CD14-positive monocyte (primary cell): ENCODE measurements at regions not wholly inside any gene's neighbourhood (a gene's known extent, or its start where the extent isn't known, plus 50 kb on each side); places are given as distances from the start of the nearest gene placed in this dataset.

Source experiments
- DNase-seq, 3 donors: peaks; one replicate each; pipeline ENCODE4 v3.0.0-alpha.2; 2011 to 2022
- H2AFZ ChIP-seq: 2 replicates; pipeline ENCODE4 v1.6.0; 2012; ENCODE audit warnings: mild to moderate bottlenecking, low read depth, low read length, inconsistent platforms; ENCODE audit not compliant: insufficient read depth, poor library complexity, severe bottlenecking
- H3K27ac ChIP-seq, 2 donors: 1 replicate in 1 of 2; 2 replicates in 1 of 2; pipeline ENCODE4 v1.5.1; 2012 to 2013; ENCODE audit warnings: low read length in 2 of 2, control low read depth in 1 of 2, inconsistent platforms in 1 of 2, low read depth in 1 of 2, mild to moderate bottlenecking in 1 of 2
- H3K27me3 ChIP-seq, 2 donors: one replicate each; pipeline versions ENCODE4 v1.6.0 to v1.6.1; 2011 to 2013; ENCODE audit warnings: low read length in 2 of 2; ENCODE audit not compliant: control insufficient read depth in 2 of 2, insufficient read depth in 2 of 2
- H3K36me3 ChIP-seq, 2 donors: replicated peaks in 1 of 2; 1 replicate in 1 of 2; 2 replicates in 1 of 2; pipeline versions ENCODE4 v1.5.1 to v1.6.1; 2012 to 2013; ENCODE audit warnings: low read length in 2 of 2, control low read depth in 1 of 2, inconsistent platforms in 1 of 2, mild to moderate bottlenecking in 1 of 2; ENCODE audit not compliant: insufficient read depth in 2 of 2, control insufficient read depth in 1 of 2
- H3K4me1 ChIP-seq, 2 donors: 1 replicate in 1 of 2; 2 replicates in 1 of 2; pipeline versions ENCODE4 v1.5.1 to v1.6.1; 2012 to 2013; ENCODE audit warnings: low read length in 2 of 2, control low read depth in 1 of 2, inconsistent platforms in 1 of 2, mild to moderate bottlenecking in 1 of 2, moderate library complexity in 1 of 2; ENCODE audit not compliant: insufficient read depth in 2 of 2, control insufficient read depth in 1 of 2
- H3K4me2 ChIP-seq: replicated peaks from 2 replicates; pipeline ENCODE3; 2012; ENCODE audit warnings: low read length, moderate library complexity, mild to moderate bottlenecking; ENCODE audit not compliant: poor library complexity, severe bottlenecking; ENCODE audit errors: extremely low read depth
- H3K4me3 ChIP-seq, 3 experiments: fragments of 200-600 bp in 1 of 3; sonication (generic) in 1 of 3; replicated peaks in 1 of 3; 1 replicate in 2 of 3; 2 replicates in 1 of 3; pipeline ENCODE4 v1.5.1; 2011 to 2013; ENCODE audit warnings: low read length in 3 of 3, mild to moderate bottlenecking in 3 of 3, control low read depth in 2 of 3, low read depth in 2 of 3, inconsistent platforms in 1 of 3, moderate library complexity in 1 of 3
- H3K79me2 ChIP-seq: 2 replicates; pipeline ENCODE4 v1.6.0; 2012; ENCODE audit warnings: mild to moderate bottlenecking, control low read depth, inconsistent platforms, low read length, moderate library complexity; ENCODE audit not compliant: insufficient read depth
- H3K9ac ChIP-seq: 2 replicates; pipeline ENCODE4 v1.6.0; 2017; ENCODE audit warnings: low read length, mild to moderate bottlenecking; ENCODE audit not compliant: insufficient read depth, poor library complexity, severe bottlenecking
- H3K9me3 ChIP-seq, 2 donors: replicated peaks in 1 of 2; 1 replicate in 1 of 2; 2 replicates in 1 of 2; pipeline versions ENCODE4 v1.5.1 to v1.6.1; 2012 to 2013; ENCODE audit warnings: low read length in 2 of 2, control low read depth in 1 of 2; ENCODE audit not compliant: control insufficient read depth in 1 of 2, insufficient read depth in 1 of 2
- H4K20me1 ChIP-seq: 2 replicates; pipeline ENCODE4 v1.6.0; 2012; ENCODE audit warnings: mild to moderate bottlenecking, low read length, control low read depth, moderate library complexity; ENCODE audit not compliant: insufficient read depth
- H3K27ac Mint-ChIP-seq, 7 donors: one replicate each; pipeline ENCODE4 v1.8.0; 2020; ENCODE audit warnings: mild to moderate bottlenecking in 7 of 7, mixed read lengths in 7 of 7, moderate library complexity in 6 of 7, inconsistent platforms in 2 of 7
- H3K27me3 Mint-ChIP-seq, 3 donors: one replicate each; pipeline ENCODE4 v1.8.0; 2021 to 2022; ENCODE audit warnings: low read depth in 3 of 3, mild to moderate bottlenecking in 3 of 3, mixed read lengths in 3 of 3, moderate library complexity in 3 of 3, inconsistent platforms in 1 of 3
- H3K36me3 Mint-ChIP-seq, 2 donors: one replicate each; pipeline ENCODE4 v1.8.0; 2020; ENCODE audit warnings: mixed read lengths in 2 of 2, inconsistent platforms in 1 of 2, mild to moderate bottlenecking in 1 of 2
- H3K4me1 Mint-ChIP-seq: one replicate; pipeline ENCODE4 v1.8.0; 2020; ENCODE audit warnings: mild to moderate bottlenecking, mixed read lengths
- H3K4me3 Mint-ChIP-seq, 2 donors: one replicate each; pipeline ENCODE4 v1.8.0; 2020; ENCODE audit warnings: mild to moderate bottlenecking in 2 of 2, mixed read lengths in 2 of 2, moderate library complexity in 1 of 2
- H3K9me3 Mint-ChIP-seq, 7 donors: one replicate each; pipeline ENCODE4 v1.8.0; 2020 to 2022; ENCODE audit warnings: mixed read lengths in 7 of 7, mild to moderate bottlenecking in 6 of 7, moderate library complexity in 6 of 7, inconsistent platforms in 2 of 7
- WGBS: methylation state at CpG from one replicate; pipeline ENCODE4 v1.1.5; 2013; ENCODE audit warnings: missing lambda C conversion rate; ENCODE audit not compliant: insufficient coverage; 5-methylcytosine and 5-hydroxymethylcytosine counted together
- intact Hi-C, 2 donors: fragments of 100-400 bp; cut with micrococcal nuclease; formaldehyde crosslinking; loops; one replicate each; pipeline versions ENCODE4 v1.15.0 to v1.15.1; 2023
- TF ChIP-seq, protein P1 (sequence below): fragments of 200-600 bp; IDR thresholded peaks from one replicate; pipeline ENCODE4 v1.8.0; 2022; ENCODE audit warnings: antibody characterized with exemption, mild to moderate bottlenecking

- Histone ChIP-seq H3K9ac (no peak overlapping the region), H3K79me2 (no peaks in the 10 kb centered on the region), H4K20me1 (no peaks in the 10 kb centered on the region), H3K36me3 (no peaks in the 10 kb centered on the region), H2AFZ (no peak overlapping the region), H3K4me2 (no peak overlapping the region), H3K27me3 (no peaks in the 10 kb centered on the region), H3K4me1 (no peaks in the 10 kb centered on the region), H3K4me3 (no peak overlapping the region), H3K27ac (no peak overlapping the region), H3K9me3 (no peaks in the 10 kb centered on the region)
- peaks cover 0 to 1% (median 0%) of the 10 kb centered on the region in 3 donors for H3K27me3 Mint-ChIP-seq
- peaks cover 0 to 2% (median 0%) of the 10 kb centered on the region in 7 donors for H3K9me3 Mint-ChIP-seq
- H3K4me1 Mint-ChIP-seq: no peaks in the 10 kb centered on the region
- H3K27ac Mint-ChIP-seq: no peak overlapping the region
- H3K36me3 Mint-ChIP-seq: no peaks in the 10 kb centered on the region
- DNase-seq: peak; percentile 15 to 43 (median 32)
- intact Hi-C loops: loop anchor here (10.0 kb wide), 1 partner anchor 146 kb away; no protein-coding TSS in a partner anchor
- WGBS: no CpG with 5 or more reads among the region's 3 CpGs
- no peak overlapping the region for H3K4me3 Mint-ChIP-seq
- TF ChIP-seq, protein P1, sequence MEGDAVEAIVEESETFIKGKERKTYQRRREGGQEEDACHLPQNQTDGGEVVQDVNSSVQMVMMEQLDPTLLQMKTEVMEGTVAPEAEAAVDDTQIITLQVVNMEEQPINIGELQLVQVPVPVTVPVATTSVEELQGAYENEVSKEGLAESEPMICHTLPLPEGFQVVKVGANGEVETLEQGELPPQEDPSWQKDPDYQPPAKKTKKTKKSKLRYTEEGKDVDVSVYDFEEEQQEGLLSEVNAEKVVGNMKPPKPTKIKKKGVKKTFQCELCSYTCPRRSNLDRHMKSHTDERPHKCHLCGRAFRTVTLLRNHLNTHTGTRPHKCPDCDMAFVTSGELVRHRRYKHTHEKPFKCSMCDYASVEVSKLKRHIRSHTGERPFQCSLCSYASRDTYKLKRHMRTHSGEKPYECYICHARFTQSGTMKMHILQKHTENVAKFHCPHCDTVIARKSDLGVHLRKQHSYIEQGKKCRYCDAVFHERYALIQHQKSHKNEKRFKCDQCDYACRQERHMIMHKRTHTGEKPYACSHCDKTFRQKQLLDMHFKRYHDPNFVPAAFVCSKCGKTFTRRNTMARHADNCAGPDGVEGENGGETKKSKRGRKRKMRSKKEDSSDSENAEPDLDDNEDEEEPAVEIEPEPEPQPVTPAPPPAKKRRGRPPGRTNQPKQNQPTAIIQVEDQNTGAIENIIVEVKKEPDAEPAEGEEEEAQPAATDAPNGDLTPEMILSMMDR: peak; percentile 70
These were observed 654.9 kb upstream of the HTR2C start for GRCh38 chrX:113929004-113929403.

DNA sequence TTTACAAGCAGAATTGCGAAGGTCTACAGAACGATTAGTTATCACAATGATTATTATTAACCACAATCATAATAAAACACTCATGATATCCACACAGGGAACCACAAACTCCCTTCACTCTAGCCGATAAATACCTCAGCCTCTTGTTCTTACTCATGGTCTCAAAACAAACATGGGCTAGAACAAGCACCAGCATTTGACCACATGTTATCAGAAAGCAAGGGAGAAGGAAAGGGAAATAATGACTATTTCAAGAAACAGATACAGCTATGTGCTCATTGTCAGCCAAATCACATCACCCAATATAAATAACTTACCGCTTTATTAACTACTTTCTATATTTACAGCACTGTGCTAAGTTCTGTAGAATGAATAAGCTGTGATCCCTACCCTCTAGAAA is 663.2 kb upstream of the HTR2C start:
- no peaks in the 10 kb centered on the region for H3K36me3 Mint-ChIP-seq
- H2AFZ ChIP-seq: no peak overlapping the region
- H3K4me1 Mint-ChIP-seq: no peaks in the 10 kb centered on the region
- H3K27me3 Mint-ChIP-seq: peaks cover 0 to 6% (median 0%) of the 10 kb centered on the region in 3 donors
- no peaks in the 10 kb centered on the region for H4K20me1 ChIP-seq
- intact Hi-C loops: loop anchor here (10.0 kb wide), 1 partner anchor 154 kb away; no protein-coding TSS in a partner anchor
- H3K4me1 ChIP-seq: no peaks in the 10 kb centered on the region
- H3K36me3 ChIP-seq: no peaks in the 10 kb centered on the region
- H3K9ac ChIP-seq: no peak overlapping the region
- TF ChIP-seq, protein P1: no peak
- no CpG with 5 or more reads among the region's 4 CpGs for WGBS
- H3K27ac ChIP-seq: no peak overlapping the region
- no peaks in the 10 kb centered on the region for H3K9me3 ChIP-seq
- H3K4me2 ChIP-seq: no peak overlapping the region
- DNase-seq: no peak
- H3K79me2 ChIP-seq: no peaks in the 10 kb centered on the region
- peaks cover 0 to 2% (median 0%) of the 10 kb centered on the region in 7 donors for H3K9me3 Mint-ChIP-seq
- H3K27ac Mint-ChIP-seq: no peak overlapping the region
- no peaks in the 10 kb centered on the region for H3K27me3 ChIP-seq
- no peak overlapping the region for H3K4me3 ChIP-seq
- H3K4me3 Mint-ChIP-seq: no peak overlapping the region
